Sigmoid colon (tissue), 4 donors: ENCODE measurements at regions not wholly inside any gene's neighbourhood (a gene's known extent, or its start where the extent isn't known, plus 50 kb on each side); places are given as distances from the start of the nearest gene placed in this dataset.

ENCODE experiments used
- CTCF ChIP-seq, 4 experiments: fragments of 450-650 bp in 3 of 4; fragments of 200-600 bp in 1 of 4; IDR thresholded peaks; one replicate each; pipeline ENCODE4 v1.5.1; 2016 to 2019; ENCODE audit warnings: antibody characterized with exemption in 4 of 4, mild to moderate bottlenecking in 3 of 4, moderate library complexity in 2 of 4
- EP300 ChIP-seq, 4 donors: sonication (generic); formaldehyde crosslinking; IDR thresholded peaks; one replicate each; pipeline ENCODE4 v1.6.1; 2017; ENCODE audit warnings: antibody characterized with exemption in 4 of 4
- POLR2A ChIP-seq, 2 donors: fragments of 450-650 bp; IDR thresholded peaks; one replicate each; pipeline ENCODE4 v1.6.1; 2016; ENCODE audit warnings: antibody characterized with exemption in 2 of 2, mild to moderate bottlenecking in 2 of 2, moderate library complexity in 2 of 2

GRCh38 chr14:92240658-92241057 is 82.3 kb upstream of the SLC24A4 start:
- TF ChIP-seq POLR2A (IDR thresholded peaks at IDR 0.05) = no peak
- no peak for TF ChIP-seq EP300 (IDR thresholded peaks at IDR 0.05)
- no peak for TF ChIP-seq CTCF (IDR thresholded peaks at IDR 0.05)
